Keratinocyte (primary cell): ENCODE measurements at regions not wholly inside any gene's neighbourhood (a gene's known extent, or its start where the extent isn't known, plus 50 kb on each side); places are given as distances from the start of the nearest gene placed in this dataset.

Source experiments
- DNase-seq: peaks from one replicate; pipeline ENCODE4 v3.0.0-alpha.2; 2011; ENCODE audit warnings: low read depth, missing footprints, low spot score
- FAIRE-seq: peaks from 2 replicates; lab custom pipeline; 2011; peaks lifted over from hg19 to GRCh38; lab: Jason Lieb, UNC
- H2AFZ ChIP-seq: 2 replicates; pipeline ENCODE4 v1.6.0; 2012; ENCODE audit warnings: low read length, control low read depth, inconsistent platforms; ENCODE audit not compliant: control insufficient read depth
- H3K27ac ChIP-seq: 2 replicates; pipeline ENCODE4 v1.5.1; 2011; ENCODE audit warnings: low read length; ENCODE audit not compliant: control insufficient read depth, insufficient read depth
- H3K27me3 ChIP-seq: 3 replicates; pipeline ENCODE4 v1.6.0; 2011; ENCODE audit warnings: low read length; ENCODE audit not compliant: control insufficient read depth, insufficient read depth; ENCODE audit errors: extremely low read depth
- H3K36me3 ChIP-seq, 2 experiments: 2 replicates in 1 of 2; 3 replicates in 1 of 2; pipeline ENCODE4 v1.5.1; 2011; ENCODE audit warnings: low read length in 2 of 2, mild to moderate bottlenecking in 1 of 2; ENCODE audit not compliant: control insufficient read depth in 2 of 2, insufficient read depth in 2 of 2; ENCODE audit errors: extremely low read depth in 1 of 2
- H3K4me1 ChIP-seq: 3 replicates; pipeline ENCODE4 v1.5.1; 2011; ENCODE audit warnings: low read length; ENCODE audit not compliant: control insufficient read depth, insufficient read depth; ENCODE audit errors: extremely low read depth
- H3K4me2 ChIP-seq: 3 replicates; pipeline ENCODE4 v1.6.0; 2011; ENCODE audit warnings: low read depth, low read length; ENCODE audit not compliant: control insufficient read depth, insufficient read depth; ENCODE audit errors: extremely low read depth
- H3K4me3 ChIP-seq, 3 experiments: fragments of 200-600 bp in 1 of 3; sonication (generic) in 1 of 3; 2 replicates in 2 of 3; 3 replicates in 1 of 3; pipeline ENCODE4 v1.5.1; 2011 to 2016; ENCODE audit warnings: low read length in 3 of 3, mild to moderate bottlenecking in 3 of 3, control low read depth in 2 of 3, inconsistent platforms in 1 of 3, low read depth in 1 of 3, mixed read lengths in 1 of 3, mixed run types in 1 of 3, moderate library complexity in 1 of 3; ENCODE audit not compliant: control insufficient read depth in 2 of 3, insufficient read depth in 2 of 3; ENCODE audit errors: extremely low read depth in 1 of 3
- H3K79me2 ChIP-seq: 2 replicates; pipeline ENCODE4 v1.6.0; 2012; ENCODE audit warnings: low read length; ENCODE audit not compliant: control insufficient read depth, insufficient read depth
- H3K9ac ChIP-seq: 3 replicates; pipeline ENCODE4 v1.6.0; 2011; ENCODE audit warnings: low read length; ENCODE audit not compliant: control insufficient read depth, insufficient read depth; ENCODE audit errors: extremely low read depth
- H3K9me1 ChIP-seq: 3 replicates; pipeline ENCODE4 v1.6.0; 2011; ENCODE audit warnings: low read length; ENCODE audit not compliant: control insufficient read depth, insufficient read depth; ENCODE audit errors: extremely low read depth
- H3K9me3 ChIP-seq: 2 replicates; pipeline ENCODE4 v1.5.1; 2012; ENCODE audit warnings: low read depth, low read length; ENCODE audit not compliant: control insufficient read depth
- H4K20me1 ChIP-seq: 3 replicates; pipeline ENCODE4 v1.6.0; 2011; ENCODE audit warnings: low read length; ENCODE audit not compliant: control insufficient read depth, insufficient read depth; ENCODE audit errors: extremely low read depth
- CTCF ChIP-seq, 3 experiments: IDR thresholded peaks in 1 of 3; conservative IDR thresholded peaks in 1 of 3; optimal IDR thresholded peaks in 1 of 3; 2 replicates in 2 of 3; 3 replicates in 1 of 3; pipeline versions ENCODE3 to v1.5.1; 2011; ENCODE audit warnings: low read length in 3 of 3, mild to moderate bottlenecking in 3 of 3, moderate library complexity in 2 of 3, control low read depth in 1 of 3, inconsistent platforms in 1 of 3; ENCODE audit not compliant: insufficient read depth in 2 of 3; ENCODE audit errors: extremely low read depth in 1 of 3
- EZH2 ChIP-seq: IDR thresholded peaks from one replicate; pipeline ENCODE4 v1.6.1; 2012; ENCODE audit warnings: inconsistent platforms, mild to moderate bottlenecking, low read length, moderate library complexity
- dilution Hi-C: fragments of 300-500 bp; cut with MboI; formaldehyde crosslinking; loops from one replicate; pipeline ENCODE4 v1.7.0; 2020; ENCODE audit warnings: low sequenced_read_pairs; ENCODE audit not compliant: extremely low pct_ligation_motif_present

GRCh38 chr3:71870966-71871512 is 86.1 kb upstream of the PROK2 start:
- Histone ChIP-seq H3K36me3 (no peaks in the 10 kb centered on the region), H3K9me1 (no peaks in the 10 kb centered on the region), H4K20me1 (no peaks in the 10 kb centered on the region), H3K4me1 (no peaks in the 10 kb centered on the region), H2AFZ (no peak overlapping the region), H3K4me3 (no peak overlapping the region), H3K27me3 (no peaks in the 10 kb centered on the region), H3K9ac (no peak overlapping the region), H3K9me3 (no peaks in the 10 kb centered on the region), H3K27ac (no peak overlapping the region), H3K79me2 (no peaks in the 10 kb centered on the region), H3K4me2 (no peak overlapping the region)
- DNase-seq (no peak), FAIRE-seq (no peak)
- dilution Hi-C loops: no loop called here
- TF ChIP-seq EZH2: no peak
- TF ChIP-seq CTCF (optimal IDR thresholded peaks at IDR 0.05 in 1 of 3, IDR thresholded peaks at IDR 0.05 in 1 of 3, conservative IDR thresholded peaks at IDR 0.05 in 1 of 3; ENCODE audit: extremely low read depth in 1 of 3, insufficient read depth in 2 of 3, low read length in 3 of 3): no peak

- H4K20me1 ChIP-seq: no peaks in the 10 kb centered on the region
- no peak for FAIRE-seq
- TF ChIP-seq EZH2 (no peak), CTCF (optimal IDR thresholded peaks at IDR 0.05 in 1 of 3, IDR thresholded peaks at IDR 0.05 in 1 of 3, conservative IDR thresholded peaks at IDR 0.05 in 1 of 3; ENCODE audit: extremely low read depth in 1 of 3, insufficient read depth in 2 of 3, low read length in 3 of 3) (no peak)
- no peak overlapping the region for H3K4me3 ChIP-seq
- no peaks in the 10 kb centered on the region for H3K9me1 ChIP-seq
- no peaks in the 10 kb centered on the region for H3K36me3 ChIP-seq
- H2AFZ ChIP-seq: no peak overlapping the region
- no peak for DNase-seq
- no peaks in the 10 kb centered on the region for H3K79me2 ChIP-seq
- H3K9ac ChIP-seq: no peak overlapping the region
- H3K4me2 ChIP-seq: no peak overlapping the region
- H3K4me1 ChIP-seq: no peaks in the 10 kb centered on the region
- peaks cover 3% of the 10 kb centered on the region for H3K27me3 ChIP-seq
- no peak overlapping the region for H3K27ac ChIP-seq
- dilution Hi-C loops: no loop called here
- H3K9me3 ChIP-seq: no peaks in the 10 kb centered on the region
Measured at GRCh38 chr3:71868876-71869275, 83.9 kb upstream of the PROK2 start.
